NCI-H82 (cell line): ENCODE measurements at regions not wholly inside any gene's neighbourhood (a gene's known extent, or its start where the extent isn't known, plus 50 kb on each side); places are given as distances from the start of the nearest gene placed in this dataset.

Experiments
- DNase-seq: peaks from one replicate; lab custom pipeline; 2025; lab: John Stamatoyannopoulos, UW

DNA sequence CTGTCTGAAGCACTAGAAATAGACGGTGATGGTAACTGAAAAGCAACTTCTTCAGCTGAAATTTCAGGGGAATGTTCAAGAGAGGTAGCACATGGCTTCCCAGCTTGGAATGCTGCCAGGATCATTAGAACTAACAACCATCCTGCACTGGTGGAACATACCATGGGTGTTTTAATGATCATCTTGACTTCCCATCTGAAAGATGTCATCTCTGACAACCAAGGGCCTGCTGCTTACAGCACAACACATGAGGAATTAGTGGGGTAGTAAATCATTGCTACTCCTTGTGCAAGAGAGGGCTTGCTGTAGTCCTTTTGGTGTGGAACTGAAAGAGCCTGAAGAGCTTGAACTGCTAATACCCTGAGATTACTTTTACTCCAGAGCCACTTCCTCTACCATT is 853.7 kb downstream of the MCTP2 start:
- no peak for DNase-seq

DNA sequence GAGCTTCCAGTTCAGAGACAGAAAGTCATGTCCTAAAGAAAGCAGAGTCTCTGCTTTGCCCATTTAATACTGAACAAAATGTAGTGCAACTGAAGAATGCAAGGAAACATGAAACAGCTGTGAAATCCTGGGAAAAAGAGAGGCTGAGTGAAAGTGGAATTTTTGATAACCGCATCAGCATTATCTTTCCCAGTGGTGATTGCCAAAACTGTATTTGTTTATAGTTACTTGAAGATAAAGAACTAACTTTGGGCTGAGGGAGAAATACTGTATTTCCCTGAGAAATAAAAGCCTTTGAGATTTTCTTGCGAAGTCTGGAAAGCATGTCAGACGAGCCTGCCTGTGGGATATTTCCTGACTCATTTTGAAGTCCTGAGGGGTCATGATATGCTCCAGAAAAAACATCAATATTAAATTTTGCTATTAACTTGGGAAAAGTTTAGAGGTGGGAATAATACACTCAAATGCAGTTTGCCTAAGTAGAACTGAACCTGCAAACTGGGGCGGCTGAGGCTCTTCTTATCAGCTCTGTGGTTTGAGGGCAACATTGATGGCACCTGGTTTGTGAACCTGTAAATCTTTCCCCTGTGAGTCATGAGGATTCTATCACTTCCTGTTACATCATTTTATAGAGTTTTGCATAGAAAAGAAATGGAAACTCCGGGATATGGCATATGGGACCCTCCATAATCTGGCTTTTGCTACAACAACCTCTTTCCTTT is 855.3 kb downstream of the MCTP2 start:
- no peak for DNase-seq

DNA sequence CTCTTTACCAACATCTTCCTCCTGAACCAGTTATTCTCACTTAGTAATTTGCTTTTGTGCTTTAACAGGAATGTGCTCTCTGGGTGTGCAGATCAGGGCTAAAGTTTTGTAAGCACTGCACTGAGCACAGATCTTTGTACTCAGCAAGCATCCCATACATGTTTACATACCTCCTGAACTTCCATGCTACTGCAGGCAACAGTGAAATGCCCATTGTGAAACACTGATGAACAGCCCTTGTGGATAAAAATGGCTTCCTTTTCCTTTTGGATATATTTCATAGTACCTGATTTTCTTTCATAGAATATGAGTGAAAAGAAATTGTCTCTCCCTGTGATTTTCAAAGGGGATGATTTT is 855.9 kb downstream of the MCTP2 start:
- no peak for DNase-seq

DNA sequence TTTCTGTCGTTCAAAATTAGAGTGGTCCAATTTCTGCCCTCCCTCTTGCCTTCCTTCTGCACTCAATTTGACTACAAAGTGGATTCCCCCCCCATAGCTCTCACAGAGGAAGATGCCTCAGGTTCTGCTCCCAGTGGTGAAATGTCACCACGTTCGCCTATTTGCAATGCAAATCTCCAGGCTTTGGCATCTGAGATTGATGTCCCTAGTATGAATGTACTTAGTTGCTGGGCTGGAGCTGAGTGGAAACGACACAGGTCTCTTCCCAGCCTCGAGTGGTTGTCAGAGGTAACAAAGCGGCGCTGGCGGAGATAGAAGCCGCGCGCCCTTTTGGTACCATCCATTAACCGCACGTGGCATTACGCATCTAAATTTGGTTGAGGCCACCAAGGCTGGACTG is 860.1 kb downstream of the MCTP2 start:
- no peak for DNase-seq

DNA sequence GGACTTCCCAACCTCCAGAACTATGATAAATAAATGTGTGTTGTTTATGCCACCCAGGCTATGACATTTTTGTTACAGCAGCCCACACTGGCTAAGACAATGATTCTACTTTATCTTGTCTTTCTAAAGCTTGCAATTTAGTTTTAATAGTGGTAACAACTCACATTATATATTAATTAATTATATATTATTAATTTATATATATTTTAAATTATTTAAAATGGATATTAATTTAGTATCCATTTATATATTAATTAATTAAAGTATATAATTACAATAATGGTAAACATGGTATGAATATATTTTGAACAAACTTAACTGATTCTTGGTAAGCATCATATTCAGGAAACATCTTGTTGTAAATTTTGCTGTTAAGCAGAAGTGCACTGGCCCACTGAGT is 863.9 kb downstream of the MCTP2 start:
- DNase-seq, result no peak

DNA sequence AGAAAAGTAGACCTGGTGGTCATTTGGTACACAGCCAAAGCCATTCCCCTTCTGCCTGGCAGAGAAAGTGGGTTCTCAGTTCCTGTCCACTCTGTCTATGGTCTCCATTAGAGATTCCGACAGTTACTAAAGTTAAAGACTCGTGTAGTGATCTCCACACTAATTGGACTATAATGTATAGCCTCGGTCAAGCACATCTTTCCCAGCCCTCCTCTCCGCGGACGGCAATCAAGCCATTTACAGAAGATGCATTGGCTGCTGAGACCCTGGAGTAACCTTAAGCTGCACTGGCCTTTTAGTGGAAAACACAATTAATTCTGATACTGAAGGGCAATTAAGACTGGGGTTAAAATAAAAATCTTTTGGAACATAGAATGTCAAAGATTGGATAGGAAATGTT is 865.3 kb downstream of the MCTP2 start:
- DNase-seq, result no peak

DNA sequence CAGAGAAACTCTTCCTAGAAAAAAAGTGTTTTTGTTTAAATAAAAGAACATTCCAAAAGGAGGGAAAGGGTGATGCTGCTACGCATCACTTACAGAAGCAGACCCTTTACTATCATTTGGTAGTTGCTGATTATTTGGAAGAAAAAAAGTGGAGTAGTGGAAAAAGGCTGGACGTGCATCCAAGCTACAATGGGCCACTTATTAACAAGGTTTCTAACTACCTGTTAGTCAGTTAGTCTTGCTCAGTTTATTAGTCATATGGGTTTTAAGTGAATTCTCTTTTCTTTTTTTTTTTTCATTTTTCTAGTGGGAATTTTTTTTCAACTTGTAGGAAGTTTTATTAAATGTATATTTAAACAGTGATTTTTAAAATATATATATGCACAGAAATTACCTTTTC is 866.0 kb downstream of the MCTP2 start:
- DNase-seq, result no peak

DNA sequence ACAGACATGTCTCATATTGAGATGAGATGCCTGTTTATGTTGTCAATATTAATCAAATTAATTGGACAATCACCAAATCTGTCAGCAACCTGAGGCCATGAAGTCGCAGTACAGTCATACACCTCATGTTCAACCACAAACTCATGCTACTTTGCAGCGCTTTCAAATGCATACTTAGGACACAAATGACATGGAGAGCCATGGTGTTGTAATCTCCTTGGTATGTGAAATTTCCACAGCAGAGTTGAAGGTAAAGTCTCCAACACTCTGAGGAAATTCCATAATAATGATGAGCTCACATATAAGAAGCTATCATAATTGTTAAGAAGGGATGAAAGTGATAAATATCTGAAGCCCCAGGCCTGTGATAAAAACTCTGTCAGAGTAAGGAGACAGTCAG is 873.9 kb downstream of the MCTP2 start:
- no peak for DNase-seq

DNA sequence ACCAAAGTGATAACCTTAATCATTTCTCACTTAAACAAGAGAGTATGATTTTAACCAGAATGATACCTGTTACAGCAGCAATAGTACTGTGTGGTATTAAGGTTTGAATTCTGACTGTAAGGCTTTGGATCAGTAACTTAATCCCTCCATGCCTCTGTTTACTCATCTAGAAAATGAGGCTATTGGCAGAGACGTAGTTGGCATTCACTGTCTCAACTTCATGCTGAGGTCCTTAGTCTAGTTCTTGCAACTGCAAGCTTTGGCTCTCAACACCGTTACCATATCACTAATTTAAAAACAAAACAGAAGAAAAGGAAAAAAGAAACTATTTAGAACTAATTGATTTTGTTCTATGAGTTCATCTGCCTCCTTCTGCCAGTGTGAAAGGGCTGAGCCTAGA is 875.4 kb downstream of the MCTP2 start:
- no peak for DNase-seq

DNA sequence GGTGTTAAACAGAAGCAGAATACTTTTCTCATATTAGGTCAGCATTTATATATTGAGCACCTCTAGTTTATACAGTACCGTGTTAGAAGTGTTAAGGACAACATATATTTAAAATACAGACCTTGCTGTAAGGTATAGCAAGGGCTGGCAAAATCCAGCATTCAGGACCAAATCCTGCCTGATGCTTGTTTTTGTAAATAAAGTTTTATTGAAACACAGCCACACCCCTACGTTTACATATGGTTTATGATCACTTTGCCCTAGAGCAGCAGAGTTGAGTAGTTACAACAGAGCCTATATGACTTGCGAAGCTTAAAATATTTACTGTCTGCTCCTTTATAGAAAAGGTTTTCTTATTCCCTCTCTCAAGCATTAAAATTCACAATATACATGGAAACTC is 877.3 kb downstream of the MCTP2 start:
- DNase-seq, result no peak

DNA sequence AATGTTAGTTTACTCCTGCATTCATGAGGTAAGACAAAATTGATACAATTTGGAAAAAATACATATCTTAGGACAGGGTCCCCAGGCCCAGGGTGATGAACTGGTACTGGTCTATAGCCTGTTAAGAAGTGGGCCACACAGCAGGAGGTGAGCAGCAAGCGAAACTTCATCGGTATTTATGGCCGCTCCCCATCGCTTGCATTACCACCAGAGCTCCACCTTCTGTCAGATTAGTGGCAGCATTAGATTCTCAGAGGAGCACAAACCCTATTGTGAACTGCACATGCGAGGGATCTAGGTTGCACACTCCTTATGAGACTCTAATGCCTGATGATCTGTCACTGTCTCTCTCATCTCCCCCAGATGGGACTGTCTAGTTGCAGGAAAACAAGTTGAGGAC is 880.6 kb downstream of the MCTP2 start:
- no peak for DNase-seq

DNA sequence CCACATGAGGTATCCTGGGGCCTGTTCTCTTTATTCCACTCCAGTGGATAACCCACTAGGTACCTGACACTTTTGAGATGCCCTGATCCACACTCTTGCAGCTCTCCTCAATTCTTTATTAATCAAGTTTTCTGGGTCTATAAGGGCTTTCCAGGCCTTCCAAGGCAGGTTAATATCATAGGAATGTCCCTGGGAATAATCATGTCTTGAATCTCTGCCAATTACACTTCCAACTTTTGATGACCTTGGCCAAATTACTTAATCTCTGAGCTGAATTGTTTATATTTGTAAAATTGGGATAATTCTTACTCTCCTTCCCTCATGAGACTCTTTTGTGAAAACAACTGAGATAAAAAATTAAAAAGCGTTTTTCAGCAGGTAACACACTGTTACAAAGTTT is 881.7 kb downstream of the MCTP2 start:
- no peak for DNase-seq

DNA sequence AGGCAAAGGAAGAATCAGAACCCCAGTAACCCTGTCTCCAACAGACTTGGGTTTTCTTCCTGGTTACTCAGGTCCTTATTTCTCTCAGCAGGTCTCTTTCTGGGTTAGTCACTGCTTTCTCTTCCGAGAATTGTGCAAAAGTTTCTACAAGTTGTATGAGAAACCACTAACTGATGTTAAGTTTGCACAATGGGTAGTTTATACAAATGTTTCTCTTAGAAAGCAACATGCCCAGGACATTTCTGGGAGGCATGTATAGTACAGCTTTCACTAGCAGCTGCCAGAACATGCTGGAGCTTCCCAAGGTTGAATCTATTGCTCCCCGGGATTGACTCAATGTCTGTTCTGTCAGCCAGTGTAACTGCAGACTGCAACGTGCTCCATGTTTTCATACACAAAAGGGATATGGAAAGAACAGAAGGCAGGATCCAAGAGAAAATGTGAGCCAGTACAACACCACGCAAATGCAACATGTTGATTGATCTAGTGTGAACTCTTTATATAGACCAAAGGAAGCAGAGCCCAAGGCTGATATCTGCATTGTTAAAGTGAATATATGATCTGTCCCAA is 887.8 kb downstream of the MCTP2 start:
- DNase-seq, result no peak

DNA sequence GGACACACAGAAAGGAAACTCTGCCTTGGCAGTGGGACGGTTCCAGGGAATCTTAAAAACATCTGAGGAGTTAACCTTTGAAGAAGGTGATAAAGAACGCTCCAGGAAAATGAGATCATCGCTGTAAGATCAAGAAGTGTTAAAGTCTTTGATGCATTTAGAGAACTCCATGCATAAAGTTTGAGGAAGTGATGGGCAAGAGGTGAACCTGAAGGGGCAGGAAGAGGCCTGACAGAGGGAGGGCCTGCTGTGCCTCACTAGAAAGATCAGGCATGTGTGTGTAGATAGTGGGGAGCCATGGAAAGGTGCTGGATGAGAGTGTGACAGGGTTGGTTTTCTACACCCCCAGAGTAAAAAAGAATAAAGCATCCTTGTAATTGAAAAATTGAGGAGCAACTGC is 889.2 kb downstream of the MCTP2 start:
- DNase-seq, result no peak

DNA sequence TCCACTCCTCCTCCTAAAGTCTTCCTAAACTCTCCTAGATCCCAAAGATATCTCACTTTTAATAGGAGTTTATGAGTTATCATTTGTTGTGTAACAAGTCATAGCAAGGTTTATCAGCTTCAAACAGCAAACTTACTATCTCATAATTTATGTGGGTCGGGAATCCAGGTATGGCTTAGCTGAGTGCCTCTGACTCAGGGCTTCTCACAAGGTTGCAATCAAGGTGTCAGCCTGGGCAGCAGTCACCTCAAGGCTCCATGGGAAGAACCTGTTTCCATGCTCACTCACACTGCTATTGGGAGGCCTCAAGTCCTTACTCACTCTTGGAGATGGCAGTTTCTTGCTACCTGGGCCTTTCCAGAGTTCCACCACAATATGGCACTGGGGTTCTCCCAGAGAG is 889.8 kb downstream of the MCTP2 start:
- DNase-seq, result no peak

DNA sequence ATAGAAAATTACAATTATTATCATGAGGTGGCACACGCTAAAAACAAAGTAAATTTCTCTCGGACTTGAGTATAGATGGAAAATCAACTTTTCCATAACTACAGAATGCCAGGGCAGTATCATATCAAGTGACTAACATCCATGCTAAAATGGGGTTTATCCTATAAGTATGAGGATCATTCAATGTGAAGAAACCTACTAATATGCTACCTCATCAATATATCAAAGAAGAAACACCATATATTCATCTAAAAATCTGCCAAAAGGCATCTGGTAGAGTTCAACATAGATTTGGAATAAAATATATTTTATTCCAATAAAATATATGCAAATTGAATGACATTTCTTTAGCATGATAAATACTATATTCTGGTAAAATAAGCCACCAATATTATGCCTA is 894.4 kb downstream of the MCTP2 start:
- DNase-seq, result no peak

DNA sequence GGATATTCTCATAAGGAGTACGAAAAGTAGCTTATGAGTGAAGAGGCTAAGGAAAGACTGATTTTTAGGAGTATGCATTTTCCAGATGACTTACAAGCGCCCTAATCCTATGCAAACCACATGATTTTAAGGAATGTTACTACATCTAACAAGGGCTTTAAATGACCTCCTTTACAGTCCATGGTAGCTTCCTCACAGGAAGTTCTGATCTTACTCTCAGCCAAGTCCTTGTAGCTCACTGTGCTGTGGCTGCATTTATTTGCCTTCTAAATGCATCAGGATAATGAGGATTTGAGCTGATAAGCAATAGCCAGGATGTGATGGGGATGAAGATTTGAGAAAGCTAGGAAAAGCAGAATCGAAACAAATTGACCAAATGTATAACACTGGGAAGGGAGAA is 896.0 kb downstream of the MCTP2 start:
- DNase-seq, result no peak

DNA sequence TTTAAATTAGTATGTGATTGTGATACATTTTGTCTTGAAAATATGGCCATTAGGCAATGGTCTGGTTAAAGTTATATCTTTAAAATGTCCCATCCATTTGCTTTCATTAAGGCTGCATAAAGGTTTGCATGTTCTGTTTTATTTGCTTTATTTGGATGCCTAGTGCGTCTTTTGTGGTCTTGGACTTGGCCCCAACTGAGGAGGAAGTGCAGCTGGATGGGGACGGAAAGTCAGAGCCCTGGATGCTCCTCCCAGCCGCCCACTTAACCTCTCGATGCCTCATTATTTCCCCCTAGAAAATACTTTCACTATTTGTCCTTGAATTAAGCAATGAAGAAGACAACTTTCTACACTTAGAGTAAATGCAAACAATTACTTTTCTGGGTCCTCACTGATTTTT is 898.2 kb downstream of the MCTP2 start:
- DNase-seq, result no peak

DNA sequence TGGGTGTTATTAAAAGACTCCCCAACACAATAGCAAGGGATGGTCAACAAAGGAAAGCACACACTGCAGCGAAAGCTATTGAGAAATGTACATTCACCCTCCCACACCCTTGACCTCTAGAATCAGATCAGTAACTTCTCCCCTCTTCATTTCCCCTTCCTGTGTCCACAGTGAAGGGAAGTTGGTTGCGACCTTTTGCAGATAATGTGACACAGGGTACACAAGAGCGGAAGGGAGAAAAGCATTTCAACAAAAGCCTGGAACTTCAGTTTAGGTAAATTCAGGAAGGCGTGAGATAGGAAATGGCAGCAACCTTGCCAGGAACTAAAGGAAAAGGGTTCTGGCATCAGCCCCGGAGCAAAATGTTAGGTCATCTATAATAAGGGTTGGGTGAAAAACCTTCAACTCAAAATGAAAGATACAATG is 899.8 kb downstream of the MCTP2 start:
- DNase-seq, result no peak

DNA sequence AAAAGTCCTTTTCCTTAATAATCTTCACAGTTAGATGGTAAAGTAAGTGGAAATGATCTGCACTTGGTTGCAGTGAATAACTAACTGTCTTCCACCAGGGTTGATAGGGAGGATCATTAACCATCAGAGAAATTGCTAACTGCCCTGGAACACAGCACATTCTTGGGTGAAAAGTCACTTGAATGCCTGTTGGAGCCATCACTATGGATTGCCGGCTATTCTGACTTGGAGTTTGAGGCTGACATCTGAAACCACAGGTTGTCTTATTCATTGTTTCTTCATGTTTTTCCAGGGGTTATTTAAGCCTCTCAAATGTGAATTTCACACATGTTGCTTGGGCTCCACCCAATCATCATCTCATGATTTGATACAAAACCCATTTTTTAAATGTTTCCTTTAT is 901.4 kb downstream of the MCTP2 start:
- no peak for DNase-seq

DNA sequence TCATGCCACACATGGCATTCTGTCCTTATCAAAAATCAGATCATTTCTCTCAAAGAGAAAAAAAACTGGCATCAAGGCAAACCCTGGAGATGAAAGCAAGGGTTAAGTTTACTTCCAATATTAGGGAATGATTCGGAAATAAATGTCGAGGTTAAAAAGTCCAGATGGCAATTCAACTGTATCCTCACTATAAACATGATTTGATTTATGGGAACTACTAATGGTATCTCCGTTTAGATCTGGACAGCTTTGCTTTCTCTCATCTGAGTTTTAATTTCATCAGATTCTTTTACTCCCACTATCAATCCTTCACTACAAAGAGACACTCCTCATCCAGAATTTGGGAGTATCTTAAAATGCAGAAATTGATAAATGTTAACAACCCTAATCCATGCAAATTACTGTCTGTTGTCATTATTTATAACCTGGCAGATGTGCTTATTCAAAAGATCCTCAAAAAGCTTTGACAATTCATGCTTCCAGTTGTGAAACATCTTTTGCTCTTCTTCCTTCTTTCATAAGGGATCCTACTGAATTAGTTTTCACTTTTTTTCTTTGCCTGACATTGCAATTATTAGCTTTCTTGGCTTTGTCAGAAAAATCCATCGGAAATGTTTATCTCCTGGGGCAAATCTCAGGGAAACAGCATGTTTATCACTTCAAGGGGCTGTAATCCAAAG is 903.2 kb downstream of the MCTP2 start:
- no peak for DNase-seq

DNA sequence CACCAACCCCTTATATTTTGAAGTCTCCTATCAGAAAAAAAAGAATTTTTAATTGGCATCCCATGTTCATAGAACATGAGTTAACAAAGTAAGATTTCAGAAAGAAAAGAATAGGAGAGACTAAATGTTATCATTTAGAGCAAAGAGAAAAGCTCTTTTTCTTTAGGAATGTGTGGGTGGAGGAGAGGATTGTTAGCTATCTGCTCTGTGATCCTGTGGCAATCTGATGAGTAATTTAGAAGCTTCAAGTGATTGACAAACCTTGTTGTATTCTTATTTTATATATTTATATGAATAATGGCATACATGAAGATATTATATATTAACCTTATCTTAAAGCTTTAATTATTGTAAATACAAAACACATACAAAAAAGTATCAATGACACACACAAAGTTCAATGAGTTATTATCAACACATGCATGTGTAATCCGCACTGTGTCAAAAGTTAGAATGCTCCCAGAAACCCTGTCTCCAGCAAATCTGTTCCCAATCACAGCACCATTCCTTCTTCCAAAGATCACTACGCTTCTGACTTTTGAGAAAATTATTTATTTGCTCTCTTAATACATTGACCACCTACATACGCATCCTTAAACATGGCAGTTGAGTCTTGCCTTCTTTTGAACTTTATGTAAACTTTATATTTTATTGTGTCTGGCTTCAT is 907.4 kb downstream of the MCTP2 start:
- no peak for DNase-seq

DNA sequence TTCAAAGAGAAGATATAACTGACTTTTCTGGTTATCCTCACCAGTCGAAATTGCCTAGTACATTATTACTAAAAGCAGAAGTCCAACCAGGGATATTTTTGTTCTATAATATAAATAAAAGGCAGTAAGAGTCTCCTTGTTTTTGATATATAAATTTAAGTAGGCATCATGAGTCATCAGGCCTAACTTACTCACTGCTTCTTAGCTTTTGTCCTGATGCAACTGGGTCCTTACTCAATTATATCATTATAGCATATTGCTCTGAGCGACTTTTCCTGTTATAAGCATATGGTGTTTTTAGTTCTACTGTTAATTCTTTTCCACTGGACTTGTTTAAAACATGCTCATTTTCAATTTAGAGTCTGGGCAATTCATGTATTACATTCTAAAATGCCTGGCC is 910.1 kb downstream of the MCTP2 start:
- no peak for DNase-seq
